AG04450 (cell line): ENCODE measurements at regions not wholly inside any gene's neighbourhood (a gene's known extent, or its start where the extent isn't known, plus 50 kb on each side); places are given as distances from the start of the nearest gene placed in this dataset.

Experiments
- CTCF ChIA-PET: fragments of 300-600, 350-600 bp; formaldehyde crosslinking; extraction: SDS; loops from one replicate; lab custom pipeline; 2022; ENCODE audit warnings: antibody characterized with exemption, inconsistent platforms; lab: Charles Lee
- POLR2A ChIA-PET: fragments of 350-600 bp; formaldehyde crosslinking; extraction: SDS; loops from one replicate; lab custom pipeline; 2021; ENCODE audit warnings: antibody characterized with exemption, inconsistent platforms; lab: Yijun Ruan, JAX
- DNase-seq: peaks from one replicate; pipeline ENCODE4 v3.0.0-alpha.2; 2011; ENCODE audit warnings: low read depth, low spot score
- H3K27ac ChIP-seq: one replicate; pipeline ENCODE4 v1.5.1; 2012; ENCODE audit warnings: low read depth, low read length, control low read depth
- H3K27me3 ChIP-seq: one replicate; pipeline ENCODE4 v1.6.0; 2012; ENCODE audit warnings: low read length; ENCODE audit not compliant: control insufficient read depth, insufficient read depth
- H3K4me3 ChIP-seq: 2 replicates; pipeline ENCODE4 v1.5.1; 2011; ENCODE audit warnings: mild to moderate bottlenecking, low read depth, low read length, control low read depth
- H3K9me3 ChIP-seq: 2 replicates; pipeline ENCODE4 v1.5.1; 2012; ENCODE audit warnings: low read length; ENCODE audit not compliant: control insufficient read depth, insufficient read depth
- TF ChIP-seq, protein P1 (sequence below): IDR thresholded peaks from 2 replicates; pipeline ENCODE4 v1.5.1; 2011; ENCODE audit warnings: low read depth, low read length, control low read depth, inconsistent platforms

DNA sequence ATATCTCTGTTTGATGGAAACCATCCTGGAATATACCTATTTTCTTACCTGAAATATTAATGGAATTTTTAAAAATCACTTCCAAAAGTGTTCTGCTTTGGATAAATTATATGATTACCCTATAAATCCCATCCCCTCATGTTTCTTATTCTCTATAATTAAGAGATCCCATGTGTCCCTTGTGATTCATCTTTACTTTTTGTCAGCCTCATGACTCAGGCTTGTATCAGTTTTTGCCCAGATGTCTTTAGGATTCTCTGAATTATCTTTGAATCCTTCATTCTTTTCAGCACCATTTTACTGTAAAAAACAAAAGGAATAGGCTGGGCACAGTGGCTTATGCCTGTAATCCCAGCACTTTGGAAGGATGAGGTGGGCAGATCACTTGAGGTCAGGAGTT, 804.5 kb upstream of the CITED2 start:
- CTCF ChIA-PET, result no interaction called here

DNA sequence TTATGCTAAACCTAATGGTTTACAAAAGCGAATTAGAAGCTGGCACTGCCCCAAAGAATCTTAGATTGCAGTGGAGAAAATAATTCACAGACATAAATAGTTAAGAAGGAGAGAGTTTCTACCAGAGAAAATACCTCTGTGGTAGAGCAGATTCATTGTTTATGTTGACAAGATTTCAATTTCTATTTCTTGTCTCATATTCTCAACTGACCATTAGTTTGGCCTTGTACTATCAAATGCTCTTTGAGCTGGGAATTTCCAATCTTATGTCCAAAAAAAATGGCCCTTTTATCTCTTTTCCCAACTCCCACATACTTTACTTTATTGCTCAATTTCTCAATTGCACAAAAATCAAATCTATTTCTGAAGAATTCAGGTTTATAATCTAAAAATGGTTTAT, 804.1 kb upstream of the CITED2 start:
- ChIA-PET CTCF (no interaction called here), POLR2A (no interaction called here)
- DNase-seq, result peak; percentile 23
- Histone ChIP-seq H3K27ac (no peak overlapping the region), H3K4me3 (no peak overlapping the region), H3K9me3 (no peaks in the 10 kb centered on the region), H3K27me3 (no peaks in the 10 kb centered on the region)
- TF ChIP-seq, protein P1, sequence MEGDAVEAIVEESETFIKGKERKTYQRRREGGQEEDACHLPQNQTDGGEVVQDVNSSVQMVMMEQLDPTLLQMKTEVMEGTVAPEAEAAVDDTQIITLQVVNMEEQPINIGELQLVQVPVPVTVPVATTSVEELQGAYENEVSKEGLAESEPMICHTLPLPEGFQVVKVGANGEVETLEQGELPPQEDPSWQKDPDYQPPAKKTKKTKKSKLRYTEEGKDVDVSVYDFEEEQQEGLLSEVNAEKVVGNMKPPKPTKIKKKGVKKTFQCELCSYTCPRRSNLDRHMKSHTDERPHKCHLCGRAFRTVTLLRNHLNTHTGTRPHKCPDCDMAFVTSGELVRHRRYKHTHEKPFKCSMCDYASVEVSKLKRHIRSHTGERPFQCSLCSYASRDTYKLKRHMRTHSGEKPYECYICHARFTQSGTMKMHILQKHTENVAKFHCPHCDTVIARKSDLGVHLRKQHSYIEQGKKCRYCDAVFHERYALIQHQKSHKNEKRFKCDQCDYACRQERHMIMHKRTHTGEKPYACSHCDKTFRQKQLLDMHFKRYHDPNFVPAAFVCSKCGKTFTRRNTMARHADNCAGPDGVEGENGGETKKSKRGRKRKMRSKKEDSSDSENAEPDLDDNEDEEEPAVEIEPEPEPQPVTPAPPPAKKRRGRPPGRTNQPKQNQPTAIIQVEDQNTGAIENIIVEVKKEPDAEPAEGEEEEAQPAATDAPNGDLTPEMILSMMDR, result no peak

More for the DNA sequence above, 804.5 kb upstream of the CITED2 start:
- TF ChIP-seq, protein P1, result no peak
- H3K9me3 ChIP-seq, result no peaks in the 10 kb centered on the region
- POLR2A ChIA-PET, result no interaction called here
- no peak overlapping the region for H3K4me3 ChIP-seq
- H3K27me3 ChIP-seq, result no peaks in the 10 kb centered on the region
- DNase-seq, result no peak
- peak overlapping the region; percentile 48 for H3K27ac ChIP-seq

DNA sequence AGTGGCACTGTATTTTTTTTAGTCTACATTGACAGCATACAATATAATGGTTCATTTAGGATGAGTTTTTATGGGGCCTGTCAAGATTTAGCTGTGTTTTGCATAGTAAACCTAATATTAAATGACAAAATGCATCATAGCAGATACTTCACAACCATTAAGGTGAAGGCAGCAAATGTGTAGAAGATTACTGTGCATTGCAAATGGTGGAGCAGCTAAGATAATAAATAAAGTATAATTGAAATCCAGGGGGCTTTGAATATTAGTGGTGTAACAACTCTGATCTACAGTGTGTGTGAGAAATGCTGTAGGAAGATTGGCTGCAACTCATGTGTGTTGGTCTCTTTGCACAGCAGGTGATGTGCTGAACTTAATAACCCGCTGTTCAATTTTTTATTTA, 801.9 kb upstream of the CITED2 start:
- H3K4me3 ChIP-seq, result no peak overlapping the region
- CTCF ChIA-PET, result no interaction called here
- H3K27me3 ChIP-seq, result no peaks in the 10 kb centered on the region
- POLR2A ChIA-PET, result no interaction called here
- TF ChIP-seq, protein P1, result no peak
- H3K27ac ChIP-seq, result no peak overlapping the region
- H3K9me3 ChIP-seq, result peaks cover 5% of the 10 kb centered on the region; the same call in 1 of the 2 replicates
- DNase-seq, result no peak

DNA sequence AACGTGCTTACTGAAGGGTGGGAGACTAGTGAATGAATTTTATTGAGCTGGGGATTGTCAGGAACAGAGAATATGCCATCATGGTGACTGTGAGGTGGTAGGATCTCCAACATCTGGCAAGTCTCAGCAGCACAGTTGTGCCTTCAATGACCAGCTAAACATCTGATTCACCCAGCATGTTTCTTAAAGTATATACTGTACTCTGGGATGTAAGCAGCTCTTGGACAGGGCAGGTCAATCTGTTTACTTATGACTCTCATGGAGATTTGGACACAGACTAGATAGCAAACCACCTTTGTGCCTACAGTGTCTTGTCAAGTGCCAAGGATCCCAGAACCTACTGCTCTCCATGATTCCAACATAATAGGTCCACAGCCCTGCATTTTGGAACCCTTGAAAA, 801.0 kb upstream of the CITED2 start:
- CTCF ChIA-PET, result no interaction called here
- POLR2A ChIA-PET, result interaction anchor here (0.6 kb wide), 1 partner anchor 290 kb away, joined by 3 read pairs; no protein-coding TSS in a partner anchor
- DNase-seq, result no peak
- Histone ChIP-seq H3K4me3 (no peak overlapping the region), H3K9me3 (peaks cover 5% of the 10 kb centered on the region; the same call in 1 of the 2 replicates), H3K27ac (no peak overlapping the region), H3K27me3 (no peaks in the 10 kb centered on the region)
- TF ChIP-seq, protein P1, result no peak

DNA sequence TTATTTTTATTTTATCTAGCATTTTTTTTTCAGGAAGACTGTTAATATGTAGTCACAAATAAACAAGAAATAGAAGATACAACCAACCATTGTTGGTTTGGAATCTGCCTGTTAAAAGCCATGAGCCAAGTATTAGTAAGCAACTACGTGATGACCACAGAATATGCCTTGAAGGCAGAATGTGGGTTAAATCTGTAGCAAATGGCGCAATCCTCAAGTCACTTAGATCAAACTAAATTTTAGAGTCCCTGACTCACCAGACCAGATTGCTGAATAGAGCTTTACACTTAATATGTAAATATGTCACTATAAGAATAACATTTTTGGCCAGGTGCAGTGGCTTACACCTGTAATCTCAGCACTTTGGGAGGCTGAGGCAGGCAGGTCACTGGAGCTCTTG, 800.1 kb upstream of the CITED2 start:
- peak; percentile 88 for DNase-seq
- TF ChIP-seq, protein P1, result no peak
- Histone ChIP-seq H3K9me3 (peaks cover 5% of the 10 kb centered on the region; the same call in 1 of the 2 replicates), H3K4me3 (no peak overlapping the region), H3K27me3 (no peaks in the 10 kb centered on the region), H3K27ac (no peak overlapping the region)
- ChIA-PET POLR2A (interaction anchor here (0.6 to 0.7 kb wide), 3 partner anchors 124 to 392 kb away, joined by 5 to 11 read pairs (median 10); no protein-coding TSS in a partner anchor), CTCF (interaction anchor here (0.7 kb wide), 1 partner anchor 172 kb away, joined by 3 read pairs; no protein-coding TSS in a partner anchor)
